Astrocyte (in vitro differentiated cells and primary cell): ENCODE measurements at regions not wholly inside any gene's neighbourhood (a gene's known extent, or its start where the extent isn't known, plus 50 kb on each side); places are given as distances from the start of the nearest gene placed in this dataset.

Experiments
- DNase-seq: peaks from one replicate; pipeline ENCODE4 v3.0.0-alpha.2; 2010; ENCODE audit warnings: low read depth
- FAIRE-seq: peaks from 2 replicates; lab custom pipeline; 2011; peaks lifted over from hg19 to GRCh38; lab: Jason Lieb, UNC
- H2AFZ ChIP-seq: 2 replicates; pipeline ENCODE4 v1.6.0; 2012; ENCODE audit warnings: low read depth, low read length, inconsistent platforms
- H3K27ac ChIP-seq: 2 replicates; pipeline ENCODE4 v1.5.1; 2011; ENCODE audit warnings: low read depth, low read length, inconsistent platforms
- H3K27me3 ChIP-seq: 2 replicates; pipeline ENCODE4 v1.6.0; 2011; ENCODE audit warnings: low read length, inconsistent platforms; ENCODE audit not compliant: insufficient read depth
- H3K36me3 ChIP-seq: 2 replicates; pipeline ENCODE4 v1.5.1; 2011; ENCODE audit warnings: low read length, inconsistent platforms; ENCODE audit not compliant: insufficient read depth
- H3K4me1 ChIP-seq: 2 replicates; pipeline ENCODE4 v1.5.1; 2011; ENCODE audit warnings: low read length, inconsistent platforms; ENCODE audit not compliant: insufficient read depth
- H3K4me2 ChIP-seq: 2 replicates; pipeline ENCODE4 v1.6.0; 2012; ENCODE audit warnings: low read length, inconsistent platforms
- H3K4me3 ChIP-seq: 2 replicates; pipeline ENCODE4 v1.5.1; 2011; ENCODE audit warnings: low read depth, mild to moderate bottlenecking, low read length, inconsistent platforms; ENCODE audit not compliant: insufficient read depth
- H3K79me2 ChIP-seq: 2 replicates; pipeline ENCODE4 v1.6.0; 2012; ENCODE audit warnings: mild to moderate bottlenecking, low read length, inconsistent platforms; ENCODE audit not compliant: insufficient read depth
- H3K9ac ChIP-seq: 2 replicates; pipeline ENCODE4 v1.6.0; 2012; ENCODE audit warnings: mild to moderate bottlenecking, low read length, inconsistent platforms
- H3K9me3 ChIP-seq: 2 replicates; pipeline ENCODE4 v1.5.1; 2012; ENCODE audit warnings: low read depth, mild to moderate bottlenecking, low read length, inconsistent platforms; ENCODE audit not compliant: insufficient read depth
- H4K20me1 ChIP-seq: 2 replicates; pipeline ENCODE4 v1.6.0; 2012; ENCODE audit warnings: low read length, inconsistent platforms; ENCODE audit not compliant: insufficient read depth
- H3K27ac Mint-ChIP-seq: one replicate; pipeline ENCODE4 v1.8.0; 2021; ENCODE audit warnings: mild to moderate bottlenecking, mixed read lengths; ENCODE audit not compliant: unreplicated experiment
- H3K27me3 Mint-ChIP-seq: one replicate; pipeline ENCODE4 v1.8.0; 2021; ENCODE audit warnings: low read depth, mixed read lengths; ENCODE audit not compliant: unreplicated experiment
- H3K36me3 Mint-ChIP-seq: one replicate; pipeline ENCODE4 v1.8.0; 2021; ENCODE audit warnings: low read depth, mixed read lengths; ENCODE audit not compliant: unreplicated experiment
- H3K4me1 Mint-ChIP-seq: one replicate; pipeline ENCODE4 v1.8.0; 2021; ENCODE audit warnings: low read depth, mixed read lengths; ENCODE audit not compliant: unreplicated experiment
- H3K4me3 Mint-ChIP-seq: one replicate; pipeline ENCODE4 v1.8.0; 2021; ENCODE audit warnings: mild to moderate bottlenecking, moderate library complexity, mixed read lengths; ENCODE audit not compliant: unreplicated experiment
- H3K9me3 Mint-ChIP-seq: one replicate; pipeline ENCODE4 v1.8.0; 2021; ENCODE audit warnings: mild to moderate bottlenecking, mixed read lengths; ENCODE audit not compliant: unreplicated experiment
- CTCF ChIP-seq: IDR thresholded peaks from 2 replicates; pipeline ENCODE4 v1.5.1; 2011; ENCODE audit warnings: low read depth, mild to moderate bottlenecking, inconsistent platforms, low read length, moderate library complexity; ENCODE audit not compliant: insufficient read depth
- EZH2 ChIP-seq: IDR thresholded peaks from 2 replicates; pipeline ENCODE4 v1.6.1; 2012; ENCODE audit warnings: mild to moderate bottlenecking, low read length, inconsistent platforms; ENCODE audit not compliant: insufficient read depth

GRCh38 chr5:110194191-110194590 lies 504.5 kb downstream of the MAN2A1 start:
- Histone ChIP-seq H3K4me3 (no peak overlapping the region), H3K36me3 (no peaks in the 10 kb centered on the region), H3K9me3 (no peaks in the 10 kb centered on the region), H3K4me1 (no peaks in the 10 kb centered on the region), H4K20me1 (no peaks in the 10 kb centered on the region), H3K4me2 (no peak overlapping the region), H3K27ac (no peak overlapping the region), H3K27me3 (no peaks in the 10 kb centered on the region), H2AFZ (no peak overlapping the region), H3K9ac (no peak overlapping the region), H3K79me2 (no peaks in the 10 kb centered on the region)
- FAIRE-seq = no peak
- TF ChIP-seq EZH2 = no peak
- TF ChIP-seq CTCF = no peak
- peaks cover 2% of the 10 kb centered on the region for H3K9me3 Mint-ChIP-seq
- no peak for DNase-seq
- no peak overlapping the region for H3K4me3 Mint-ChIP-seq
- H3K4me1 Mint-ChIP-seq = no peaks in the 10 kb centered on the region
- no peak overlapping the region for H3K27ac Mint-ChIP-seq
- no peaks in the 10 kb centered on the region for H3K27me3 Mint-ChIP-seq
- no peaks in the 10 kb centered on the region for H3K36me3 Mint-ChIP-seq

- no peaks in the 10 kb centered on the region for H3K9me3 ChIP-seq
- no peak overlapping the region for H3K4me2 ChIP-seq
- DNase-seq = no peak
Measured at GRCh38 chr5:110195288-110195687, 505.6 kb downstream of the MAN2A1 start.

GRCh38 chr5:110201791-110202190 lies 512.1 kb downstream of the MAN2A1 start:
- no peak overlapping the region for H3K27ac ChIP-seq
- Mint-ChIP-seq H3K4me1 (no peaks in the 10 kb centered on the region), H3K4me3 (no peak overlapping the region), H3K9me3 (peaks cover 2% of the 10 kb centered on the region), H3K36me3 (no peaks in the 10 kb centered on the region), H3K27ac (no peak overlapping the region), H3K27me3 (peaks cover 2% of the 10 kb centered on the region)
- no peaks in the 10 kb centered on the region for H3K9me3 ChIP-seq
- no peaks in the 10 kb centered on the region for H4K20me1 ChIP-seq
- FAIRE-seq (no peak), DNase-seq (no peak)
- no peak overlapping the region for H2AFZ ChIP-seq
- no peaks in the 10 kb centered on the region for H3K4me1 ChIP-seq
- no peaks in the 10 kb centered on the region for H3K79me2 ChIP-seq
- H3K4me3 ChIP-seq = no peak overlapping the region
- no peaks in the 10 kb centered on the region for H3K27me3 ChIP-seq
- no peak overlapping the region for H3K4me2 ChIP-seq
- H3K36me3 ChIP-seq = no peaks in the 10 kb centered on the region
- H3K9ac ChIP-seq = no peak overlapping the region
- TF ChIP-seq CTCF (no peak), EZH2 (no peak)

More at GRCh38 chr5:110195288-110195687, 505.6 kb downstream of the MAN2A1 start:
- H4K20me1 ChIP-seq = no peaks in the 10 kb centered on the region
- Mint-ChIP-seq H3K36me3 (no peaks in the 10 kb centered on the region), H3K27me3 (peaks cover 2% of the 10 kb centered on the region), H3K27ac (no peak overlapping the region), H3K4me1 (no peaks in the 10 kb centered on the region), H3K9me3 (peaks cover 2% of the 10 kb centered on the region), H3K4me3 (no peak overlapping the region)
- H3K27me3 ChIP-seq = no peaks in the 10 kb centered on the region
- no peaks in the 10 kb centered on the region for H3K36me3 ChIP-seq
- H3K4me1 ChIP-seq = no peaks in the 10 kb centered on the region
- no peak for TF ChIP-seq EZH2
- no peak overlapping the region for H2AFZ ChIP-seq
- H3K27ac ChIP-seq = no peak overlapping the region
- H3K79me2 ChIP-seq = no peaks in the 10 kb centered on the region
- H3K9ac ChIP-seq = no peak overlapping the region
- H3K4me3 ChIP-seq = no peak overlapping the region
- no peak for FAIRE-seq
